Prostate gland (tissue), 2 donors: ENCODE measurements at regions not wholly inside any gene's neighbourhood (a gene's known extent, or its start where the extent isn't known, plus 50 kb on each side); places are given as distances from the start of the nearest gene placed in this dataset.

Experiments used
- DNase-seq: peaks from one replicate; pipeline ENCODE4 v3.0.0-alpha.2; 2019; ENCODE audit warnings: low spot score
- H3K27ac ChIP-seq, 2 donors: fragments of 200-600 bp; sonication (generic); 2 replicates each; pipeline ENCODE4 v1.5.1; 2017 to 2019
- H3K27me3 ChIP-seq: fragments of 200-600 bp; sonication (generic); replicated peaks from 2 replicates; pipeline ENCODE4 v1.5.1; 2019; ENCODE audit not compliant: insufficient read depth
- H3K36me3 ChIP-seq, 2 donors: fragments of 200-600 bp; sonication (generic); 1 replicate in 1 of 2; 2 replicates in 1 of 2; pipeline versions ENCODE4 v1.5.1 to v1.8.1; 2017 to 2019
- H3K4me1 ChIP-seq: fragments of 200-600 bp; sonication (generic); replicated peaks from 2 replicates; pipeline ENCODE4 v1.5.1; 2019
- H3K4me3 ChIP-seq, 2 donors: fragments of 200-600 bp; sonication (generic); 2 replicates each; pipeline ENCODE4 v1.5.1; 2017 to 2019
- H3K9me3 ChIP-seq: fragments of 200-600 bp; sonication (generic); 2 replicates; pipeline ENCODE4 v1.5.1; 2017
- POLR2A ChIP-seq: fragments of 450-650 bp; IDR thresholded peaks from one replicate; pipeline ENCODE4 v1.6.1; 2016; ENCODE audit warnings: antibody characterized with exemption, mild to moderate bottlenecking
- POLR2AphosphoS5 ChIP-seq: sonication (generic); formaldehyde crosslinking; IDR thresholded peaks from one replicate; pipeline ENCODE4 v1.6.1; 2017; ENCODE audit warnings: antibody characterized with exemption
- WGBS: methylation state at CpG from one replicate; pipeline ENCODE4 v1.1.5; 2018; 5-methylcytosine and 5-hydroxymethylcytosine counted together
- intact Hi-C: fragments of 100-400 bp; cut with DNase I; formaldehyde crosslinking; loops from one replicate; pipeline ENCODE4 v1.14.2; 2022
- TF ChIP-seq, protein P1 (sequence below), 4 experiments: fragments of 200-600 bp in 2 of 4; fragments of 450-650 bp in 2 of 4; sonication (generic) in 2 of 4; IDR thresholded peaks; 1 replicate in 3 of 4; 2 replicates in 1 of 4; pipeline ENCODE4 v1.5.1; 2016 to 2019; ENCODE audit warnings: antibody characterized with exemption in 4 of 4, mild to moderate bottlenecking in 2 of 4, moderate library complexity in 2 of 4

DNA sequence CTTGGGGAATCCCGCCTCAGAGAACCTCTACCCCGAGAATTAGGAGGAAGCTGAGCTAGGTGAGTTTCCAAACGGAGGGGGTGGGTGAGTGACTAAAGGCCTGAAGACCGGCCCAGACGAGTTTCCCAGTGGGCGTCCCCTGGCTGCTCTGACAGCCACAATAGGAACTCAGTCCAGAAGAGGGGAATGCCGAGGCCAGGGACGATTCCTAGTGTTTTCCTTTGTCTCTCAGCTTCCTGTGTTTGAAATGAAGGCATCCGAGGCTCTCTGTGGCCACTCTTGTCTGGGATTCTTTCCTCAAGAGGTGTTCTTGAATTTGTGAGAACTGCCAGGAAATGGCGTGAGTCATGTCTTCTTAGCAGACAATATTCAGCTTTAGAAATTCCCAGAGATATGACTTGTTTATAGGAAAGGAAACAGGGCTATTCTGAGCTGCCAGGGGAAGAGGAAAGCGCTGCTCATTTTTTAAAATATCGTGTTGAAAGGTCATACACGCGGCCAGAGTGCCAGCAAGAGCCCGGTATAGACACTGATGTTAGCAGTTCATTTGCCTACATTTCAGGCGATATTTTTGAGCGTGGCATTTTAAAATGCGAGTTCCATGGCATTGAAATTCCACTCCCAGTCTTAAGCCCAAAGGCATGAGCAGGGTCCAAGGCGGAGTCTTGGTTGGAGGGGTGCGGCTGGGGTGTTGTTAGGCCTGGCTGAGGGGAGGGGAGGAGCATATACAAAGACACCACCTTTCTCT lies 169.1 kb upstream of the KLF7 start:
- DNase-seq = peak; percentile 24
- Histone ChIP-seq H3K9me3 (no peaks in the 10 kb centered on the region), H3K4me1 (no peaks in the 10 kb centered on the region), H3K27me3 (no peaks in the 10 kb centered on the region), H3K27ac (peak overlapping the region; percentile 34 to 36), H3K4me3 (no peak overlapping the region), H3K36me3 (no peaks in the 10 kb centered on the region)
- intact Hi-C loops = no loop called here
- TF ChIP-seq POLR2AphosphoS5 (no peak), POLR2A (no peak)
- TF ChIP-seq, protein P1, sequence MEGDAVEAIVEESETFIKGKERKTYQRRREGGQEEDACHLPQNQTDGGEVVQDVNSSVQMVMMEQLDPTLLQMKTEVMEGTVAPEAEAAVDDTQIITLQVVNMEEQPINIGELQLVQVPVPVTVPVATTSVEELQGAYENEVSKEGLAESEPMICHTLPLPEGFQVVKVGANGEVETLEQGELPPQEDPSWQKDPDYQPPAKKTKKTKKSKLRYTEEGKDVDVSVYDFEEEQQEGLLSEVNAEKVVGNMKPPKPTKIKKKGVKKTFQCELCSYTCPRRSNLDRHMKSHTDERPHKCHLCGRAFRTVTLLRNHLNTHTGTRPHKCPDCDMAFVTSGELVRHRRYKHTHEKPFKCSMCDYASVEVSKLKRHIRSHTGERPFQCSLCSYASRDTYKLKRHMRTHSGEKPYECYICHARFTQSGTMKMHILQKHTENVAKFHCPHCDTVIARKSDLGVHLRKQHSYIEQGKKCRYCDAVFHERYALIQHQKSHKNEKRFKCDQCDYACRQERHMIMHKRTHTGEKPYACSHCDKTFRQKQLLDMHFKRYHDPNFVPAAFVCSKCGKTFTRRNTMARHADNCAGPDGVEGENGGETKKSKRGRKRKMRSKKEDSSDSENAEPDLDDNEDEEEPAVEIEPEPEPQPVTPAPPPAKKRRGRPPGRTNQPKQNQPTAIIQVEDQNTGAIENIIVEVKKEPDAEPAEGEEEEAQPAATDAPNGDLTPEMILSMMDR (IDR thresholded peaks at IDR 0.05) = no peak
- WGBS = 35% methylated on average over 20 of the region's 20 CpGs

DNA sequence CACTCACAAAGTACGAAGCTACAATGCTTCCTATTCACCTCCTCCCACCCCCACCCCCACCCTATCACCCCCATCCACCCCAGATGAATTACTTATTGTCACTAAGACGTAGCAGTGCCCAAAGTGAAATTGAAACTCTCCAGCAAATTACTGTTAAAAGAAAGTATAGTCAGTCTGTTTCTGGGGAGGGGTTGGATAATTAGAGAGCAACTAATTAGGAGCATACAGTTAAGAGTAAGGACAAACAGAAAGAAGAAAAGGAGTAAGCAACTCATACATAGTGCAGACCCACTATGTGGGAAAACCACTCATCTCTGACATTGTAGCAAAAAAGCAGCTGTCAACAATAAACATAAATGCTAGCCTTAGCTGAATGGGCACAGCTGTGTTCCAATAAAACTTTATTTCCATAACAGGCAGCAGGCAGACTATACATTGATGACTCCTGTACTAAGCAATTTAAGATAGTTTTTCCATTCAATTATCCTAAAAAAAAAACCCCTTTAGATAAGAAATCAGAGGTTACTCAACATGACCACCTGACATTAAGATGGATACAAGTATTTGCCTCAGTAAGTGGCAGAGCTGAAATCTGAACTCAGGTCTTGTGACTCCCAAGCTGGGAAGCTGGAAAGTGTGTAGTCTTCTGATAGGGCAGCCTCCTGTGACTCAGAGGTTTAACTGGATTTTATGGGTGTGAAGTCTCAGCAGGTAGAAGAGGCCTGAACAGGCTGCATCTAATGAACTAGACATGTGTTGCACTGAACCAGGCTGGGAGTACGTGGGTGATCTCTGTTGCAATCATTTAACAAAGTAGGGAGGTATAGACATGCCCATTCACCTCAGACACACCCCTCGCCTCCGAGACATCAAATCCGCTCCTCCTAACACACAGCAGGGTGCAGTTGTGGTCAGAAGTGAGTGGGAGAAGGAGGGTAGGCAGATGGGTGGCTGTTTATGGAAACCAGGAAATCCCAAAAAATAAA lies 171.8 kb upstream of the KLF7 start:
- 68% methylated on average over 6 of the region's 6 CpGs for WGBS
- Histone ChIP-seq H3K36me3 (no peaks in the 10 kb centered on the region), H3K4me1 (no peaks in the 10 kb centered on the region), H3K27ac (no peak overlapping the region), H3K9me3 (no peaks in the 10 kb centered on the region), H3K4me3 (no peak overlapping the region), H3K27me3 (no peaks in the 10 kb centered on the region)
- no peak for DNase-seq
- no peak for TF ChIP-seq POLR2AphosphoS5
- no peak for TF ChIP-seq POLR2A
- TF ChIP-seq, protein P1 (IDR thresholded peaks at IDR 0.05) = no peak
- intact Hi-C loops = no loop called here

DNA sequence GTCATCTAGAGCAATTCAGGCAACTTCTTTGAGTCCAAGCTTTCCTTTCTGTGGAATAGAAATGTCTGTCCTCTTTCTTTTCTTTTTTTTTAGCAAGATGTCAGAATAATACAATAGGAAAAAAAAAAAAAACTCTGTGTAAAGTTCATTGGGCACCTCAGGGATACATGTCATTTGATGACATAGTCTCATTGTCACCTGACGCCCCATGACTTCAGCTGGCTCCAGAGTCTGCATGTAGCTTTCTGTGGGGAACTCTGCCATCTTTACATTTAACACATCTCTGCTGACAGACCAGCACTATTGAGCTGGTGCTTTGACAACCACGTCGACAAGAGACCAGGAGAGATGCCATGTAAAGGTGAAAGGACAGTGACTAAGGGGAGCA lies 172.5 kb upstream of the KLF7 start:
- H3K4me1 ChIP-seq = no peaks in the 10 kb centered on the region
- H3K36me3 ChIP-seq = no peaks in the 10 kb centered on the region
- H3K27me3 ChIP-seq = no peaks in the 10 kb centered on the region
- no peak overlapping the region for H3K27ac ChIP-seq
- TF ChIP-seq POLR2A (no peak), POLR2AphosphoS5 (no peak)
- TF ChIP-seq, protein P1 (IDR thresholded peaks at IDR 0.05) = no peak
- intact Hi-C loops = no loop called here
- H3K9me3 ChIP-seq = no peaks in the 10 kb centered on the region
- DNase-seq = no peak
- 69% methylated on average over 3 of the region's 3 CpGs for WGBS
- H3K4me3 ChIP-seq = no peak overlapping the region

DNA sequence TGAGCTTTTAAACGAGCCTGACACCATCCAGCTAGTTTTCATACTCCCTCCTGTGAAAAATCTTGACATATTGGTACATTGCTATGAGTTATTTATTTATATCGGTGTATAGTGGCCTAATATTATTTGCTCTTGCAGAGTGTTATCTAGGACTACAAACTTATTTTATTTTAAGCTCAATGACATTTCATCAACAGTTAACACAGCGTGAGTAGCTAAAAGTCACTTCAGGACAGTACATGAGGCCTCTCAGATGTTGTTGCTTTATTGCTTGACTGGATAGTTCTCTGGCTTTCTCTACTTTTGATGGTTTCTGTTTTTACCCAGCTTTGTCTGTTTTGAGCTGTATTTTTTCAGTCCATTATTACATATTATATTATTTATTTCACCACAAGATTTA lies 172.9 kb upstream of the KLF7 start:
- no peak for DNase-seq
- H3K27me3 ChIP-seq = no peaks in the 10 kb centered on the region
- no peaks in the 10 kb centered on the region for H3K9me3 ChIP-seq
- no peak overlapping the region for H3K4me3 ChIP-seq
- intact Hi-C loops = no loop called here
- H3K4me1 ChIP-seq = no peaks in the 10 kb centered on the region
- TF ChIP-seq POLR2AphosphoS5 (no peak), POLR2A (no peak)
- TF ChIP-seq, protein P1 (IDR thresholded peaks at IDR 0.05) = no peak
- no peak overlapping the region for H3K27ac ChIP-seq
- H3K36me3 ChIP-seq = no peaks in the 10 kb centered on the region
- WGBS = 71% methylated on average over 3 of the region's 3 CpGs
